GM23338 (cell line): ENCODE measurements at regions not wholly inside any gene's neighbourhood (a gene's known extent, or its start where the extent isn't known, plus 50 kb on each side); places are given as distances from the start of the nearest gene placed in this dataset.

Source experiments
- ATAC-seq: fragments of 200-7000 bp; cut with Tn5 transposase; 3 replicates; pipeline ENCODE4 v1.9.1; 2020
- DNase-seq: peaks from one replicate; pipeline ENCODE4 v3.0.0-alpha.2; 2015; ENCODE audit warnings: low spot score
- H2AFZ ChIP-seq: fragments of 200-600 bp; sonication (generic); 2 replicates; pipeline ENCODE4 v1.8.0; 2016; ENCODE audit warnings: antibody characterized with exemption, mild to moderate bottlenecking, moderate library complexity
- H3F3A ChIP-seq: fragments of 200-600 bp; sonication (generic); replicated peaks from 2 replicates; pipeline ENCODE4 v1.8.0; 2017; ENCODE audit warnings: antibody characterized with exemption, mixed run types, low read depth
- H3K27ac ChIP-seq: fragments of 200-600 bp; sonication (generic); 2 replicates; pipeline ENCODE4 v1.6.1; 2016; ENCODE audit warnings: low read depth
- H3K27me3 ChIP-seq: fragments of 200-600 bp; sonication (generic); 2 replicates; pipeline ENCODE4 v1.8.0; 2016; ENCODE audit warnings: mild to moderate bottlenecking, mixed run types, moderate library complexity; ENCODE audit not compliant: insufficient read depth
- H3K36me3 ChIP-seq: fragments of 200-600 bp; sonication (generic); 2 replicates; pipeline ENCODE4 v1.8.0; 2016; ENCODE audit warnings: mild to moderate bottlenecking; ENCODE audit not compliant: insufficient read depth
- H3K4me1 ChIP-seq: fragments of 200-600 bp; sonication (generic); 2 replicates; pipeline ENCODE4 v1.8.0; 2016; ENCODE audit warnings: mild to moderate bottlenecking, moderate library complexity; ENCODE audit not compliant: insufficient read depth
- H3K4me2 ChIP-seq: fragments of 200-600 bp; sonication (generic); 2 replicates; pipeline ENCODE4 v1.7.1; 2017; ENCODE audit warnings: mixed run types
- H3K4me3 ChIP-seq: fragments of 200-600 bp; sonication (generic); 2 replicates; pipeline ENCODE4 v1.6.1; 2016; ENCODE audit warnings: mixed run types
- H3K79me2 ChIP-seq: fragments of 200-600 bp; sonication (generic); replicated peaks from 2 replicates; pipeline ENCODE4 v1.8.0; 2017; ENCODE audit warnings: mild to moderate bottlenecking; ENCODE audit not compliant: insufficient read depth
- H3K9me2 ChIP-seq: fragments of 200-600 bp; sonication (generic); 2 replicates; pipeline ENCODE4 v1.8.0; 2017; ENCODE audit not compliant: insufficient read depth
- H4K20me1 ChIP-seq: fragments of 200-600 bp; sonication (generic); replicated peaks from 2 replicates; pipeline ENCODE4 v1.8.0; 2017; ENCODE audit warnings: mild to moderate bottlenecking; ENCODE audit not compliant: insufficient read depth
- H3K27ac Mint-ChIP-seq: 2 replicates; pipeline ENCODE4 v1.8.0; 2020; ENCODE audit warnings: inconsistent platforms, mild to moderate bottlenecking, moderate library complexity, mixed read lengths
- H3K27me3 Mint-ChIP-seq: 3 replicates; pipeline ENCODE4 v1.8.0; 2022; ENCODE audit warnings: low read depth, mild to moderate bottlenecking, moderate library complexity, mixed read lengths, inconsistent platforms; ENCODE audit not compliant: insufficient read depth, poor library complexity
- H3K36me3 Mint-ChIP-seq: 3 replicates; pipeline ENCODE4 v1.8.0; 2021; ENCODE audit warnings: low read depth, mild to moderate bottlenecking, inconsistent platforms, moderate library complexity, mixed read lengths
- H3K4me1 Mint-ChIP-seq: 3 replicates; pipeline ENCODE4 v1.8.0; 2020; ENCODE audit warnings: mild to moderate bottlenecking, inconsistent platforms, mixed read lengths
- H3K4me3 Mint-ChIP-seq: 3 replicates; pipeline ENCODE4 v1.8.0; 2021; ENCODE audit warnings: moderate library complexity, mild to moderate bottlenecking, inconsistent platforms, mixed read lengths
- H3K9me3 Mint-ChIP-seq: 3 replicates; pipeline ENCODE4 v1.8.0; 2020; ENCODE audit warnings: moderate library complexity, mild to moderate bottlenecking, inconsistent platforms, mixed read lengths
- CREB1 ChIP-seq: fragments of 250-450 bp; sonication (Bioruptor Pico); IDR thresholded peaks from 2 replicates; pipeline ENCODE4 v1.5.0; 2020; ENCODE audit warnings: low read depth, mild to moderate bottlenecking, moderate library complexity
- EZH2 ChIP-seq: fragments of 200-600 bp; sonication (generic); IDR thresholded peaks from one replicate; pipeline ENCODE4 v1.8.0; 2017; ENCODE audit warnings: antibody characterized with exemption, mild to moderate bottlenecking, low read depth; ENCODE audit not compliant: unreplicated experiment
- EZH2phosphoT487 ChIP-seq: fragments of 200-600 bp; sonication (generic); IDR thresholded peaks from one replicate; pipeline ENCODE4 v1.8.1; 2018; ENCODE audit warnings: antibody characterized with exemption; ENCODE audit not compliant: unreplicated experiment
- POLR2AphosphoS5 ChIP-seq: IDR thresholded peaks from 2 replicates; pipeline ENCODE4 v1.6.1; 2016; ENCODE audit warnings: antibody characterized with exemption, low read depth
- STAT1 ChIP-seq: IDR thresholded peaks from one replicate; pipeline ENCODE4 v1.6.1; 2016; ENCODE audit warnings: antibody characterized with exemption; ENCODE audit not compliant: unreplicated experiment
- ZNF114 ChIP-seq: fragments of 250-450 bp; sonication (Bioruptor Pico); IDR thresholded peaks from 2 replicates; pipeline ENCODE4 v1.5.0; 2020; ENCODE audit warnings: mild to moderate bottlenecking, moderate library complexity
- TF ChIP-seq, protein P1 (sequence below), 2 experiments: fragments of 200-600 bp in 1 of 2; sonication (generic) in 1 of 2; conservative IDR thresholded peaks; 2 replicates each; pipeline versions ENCODE4 v1.5.1 to v1.6.1; 2016 to 2017; ENCODE audit warnings: antibody characterized with exemption in 2 of 2, low read depth in 2 of 2, mild to moderate bottlenecking in 2 of 2, moderate library complexity in 1 of 2
- TF ChIP-seq, protein P2 (sequence below): fragments of 250-450 bp; sonication (Bioruptor Pico); IDR thresholded peaks from 2 replicates; pipeline ENCODE4 v1.5.0; 2020; ENCODE audit warnings: mild to moderate bottlenecking, moderate library complexity
- TF ChIP-seq, protein P3 (sequence below): IDR thresholded peaks from one replicate; pipeline ENCODE4 v1.6.1; 2018; ENCODE audit warnings: antibody characterized with exemption; ENCODE audit not compliant: unreplicated experiment

DNA sequence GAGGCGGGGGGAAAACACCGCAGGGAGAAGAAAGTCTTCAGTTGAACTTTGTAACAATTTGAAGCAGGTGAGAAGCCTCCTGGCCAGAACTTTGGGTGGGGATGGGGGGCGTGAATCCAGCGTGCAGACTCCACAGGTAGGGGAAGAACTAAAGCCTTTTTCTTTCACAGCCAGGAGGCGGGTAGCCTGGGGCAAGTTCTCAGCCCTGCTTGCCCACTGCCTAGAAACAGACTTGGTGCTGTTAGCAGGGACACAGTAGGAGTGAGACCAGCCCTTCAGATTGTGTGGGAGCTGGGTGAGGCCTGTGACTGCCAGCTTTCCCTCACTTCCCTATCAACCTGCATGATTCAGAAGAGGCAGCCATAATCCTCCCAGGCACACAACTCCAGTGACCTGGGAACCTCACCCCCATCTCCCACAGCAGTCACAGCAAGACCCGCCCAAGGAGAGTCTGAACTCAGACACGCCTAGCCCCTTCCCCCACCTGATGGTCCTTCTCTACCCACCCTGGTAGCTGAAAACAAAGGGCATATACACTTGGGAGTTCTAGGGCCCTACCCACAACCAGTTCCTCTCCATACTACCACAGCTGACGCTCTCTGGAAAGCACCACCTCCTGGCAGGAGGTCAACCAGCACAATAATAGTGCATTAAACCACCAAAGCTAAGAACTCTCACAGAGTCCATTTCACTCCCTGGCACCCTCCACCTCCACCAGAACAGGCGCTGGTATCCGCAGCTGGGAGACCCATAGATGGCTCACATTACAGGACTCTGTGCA lies 83.5 kb upstream of the CDC42BPA start (continued):
- TF ChIP-seq, protein P1, sequence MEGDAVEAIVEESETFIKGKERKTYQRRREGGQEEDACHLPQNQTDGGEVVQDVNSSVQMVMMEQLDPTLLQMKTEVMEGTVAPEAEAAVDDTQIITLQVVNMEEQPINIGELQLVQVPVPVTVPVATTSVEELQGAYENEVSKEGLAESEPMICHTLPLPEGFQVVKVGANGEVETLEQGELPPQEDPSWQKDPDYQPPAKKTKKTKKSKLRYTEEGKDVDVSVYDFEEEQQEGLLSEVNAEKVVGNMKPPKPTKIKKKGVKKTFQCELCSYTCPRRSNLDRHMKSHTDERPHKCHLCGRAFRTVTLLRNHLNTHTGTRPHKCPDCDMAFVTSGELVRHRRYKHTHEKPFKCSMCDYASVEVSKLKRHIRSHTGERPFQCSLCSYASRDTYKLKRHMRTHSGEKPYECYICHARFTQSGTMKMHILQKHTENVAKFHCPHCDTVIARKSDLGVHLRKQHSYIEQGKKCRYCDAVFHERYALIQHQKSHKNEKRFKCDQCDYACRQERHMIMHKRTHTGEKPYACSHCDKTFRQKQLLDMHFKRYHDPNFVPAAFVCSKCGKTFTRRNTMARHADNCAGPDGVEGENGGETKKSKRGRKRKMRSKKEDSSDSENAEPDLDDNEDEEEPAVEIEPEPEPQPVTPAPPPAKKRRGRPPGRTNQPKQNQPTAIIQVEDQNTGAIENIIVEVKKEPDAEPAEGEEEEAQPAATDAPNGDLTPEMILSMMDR (conservative IDR thresholded peaks at IDR 0.05; ENCODE audit: low read depth in 2 of 2), result no peak
- TF ChIP-seq EZH2phosphoT487, result no peak
- TF ChIP-seq, protein P2, sequence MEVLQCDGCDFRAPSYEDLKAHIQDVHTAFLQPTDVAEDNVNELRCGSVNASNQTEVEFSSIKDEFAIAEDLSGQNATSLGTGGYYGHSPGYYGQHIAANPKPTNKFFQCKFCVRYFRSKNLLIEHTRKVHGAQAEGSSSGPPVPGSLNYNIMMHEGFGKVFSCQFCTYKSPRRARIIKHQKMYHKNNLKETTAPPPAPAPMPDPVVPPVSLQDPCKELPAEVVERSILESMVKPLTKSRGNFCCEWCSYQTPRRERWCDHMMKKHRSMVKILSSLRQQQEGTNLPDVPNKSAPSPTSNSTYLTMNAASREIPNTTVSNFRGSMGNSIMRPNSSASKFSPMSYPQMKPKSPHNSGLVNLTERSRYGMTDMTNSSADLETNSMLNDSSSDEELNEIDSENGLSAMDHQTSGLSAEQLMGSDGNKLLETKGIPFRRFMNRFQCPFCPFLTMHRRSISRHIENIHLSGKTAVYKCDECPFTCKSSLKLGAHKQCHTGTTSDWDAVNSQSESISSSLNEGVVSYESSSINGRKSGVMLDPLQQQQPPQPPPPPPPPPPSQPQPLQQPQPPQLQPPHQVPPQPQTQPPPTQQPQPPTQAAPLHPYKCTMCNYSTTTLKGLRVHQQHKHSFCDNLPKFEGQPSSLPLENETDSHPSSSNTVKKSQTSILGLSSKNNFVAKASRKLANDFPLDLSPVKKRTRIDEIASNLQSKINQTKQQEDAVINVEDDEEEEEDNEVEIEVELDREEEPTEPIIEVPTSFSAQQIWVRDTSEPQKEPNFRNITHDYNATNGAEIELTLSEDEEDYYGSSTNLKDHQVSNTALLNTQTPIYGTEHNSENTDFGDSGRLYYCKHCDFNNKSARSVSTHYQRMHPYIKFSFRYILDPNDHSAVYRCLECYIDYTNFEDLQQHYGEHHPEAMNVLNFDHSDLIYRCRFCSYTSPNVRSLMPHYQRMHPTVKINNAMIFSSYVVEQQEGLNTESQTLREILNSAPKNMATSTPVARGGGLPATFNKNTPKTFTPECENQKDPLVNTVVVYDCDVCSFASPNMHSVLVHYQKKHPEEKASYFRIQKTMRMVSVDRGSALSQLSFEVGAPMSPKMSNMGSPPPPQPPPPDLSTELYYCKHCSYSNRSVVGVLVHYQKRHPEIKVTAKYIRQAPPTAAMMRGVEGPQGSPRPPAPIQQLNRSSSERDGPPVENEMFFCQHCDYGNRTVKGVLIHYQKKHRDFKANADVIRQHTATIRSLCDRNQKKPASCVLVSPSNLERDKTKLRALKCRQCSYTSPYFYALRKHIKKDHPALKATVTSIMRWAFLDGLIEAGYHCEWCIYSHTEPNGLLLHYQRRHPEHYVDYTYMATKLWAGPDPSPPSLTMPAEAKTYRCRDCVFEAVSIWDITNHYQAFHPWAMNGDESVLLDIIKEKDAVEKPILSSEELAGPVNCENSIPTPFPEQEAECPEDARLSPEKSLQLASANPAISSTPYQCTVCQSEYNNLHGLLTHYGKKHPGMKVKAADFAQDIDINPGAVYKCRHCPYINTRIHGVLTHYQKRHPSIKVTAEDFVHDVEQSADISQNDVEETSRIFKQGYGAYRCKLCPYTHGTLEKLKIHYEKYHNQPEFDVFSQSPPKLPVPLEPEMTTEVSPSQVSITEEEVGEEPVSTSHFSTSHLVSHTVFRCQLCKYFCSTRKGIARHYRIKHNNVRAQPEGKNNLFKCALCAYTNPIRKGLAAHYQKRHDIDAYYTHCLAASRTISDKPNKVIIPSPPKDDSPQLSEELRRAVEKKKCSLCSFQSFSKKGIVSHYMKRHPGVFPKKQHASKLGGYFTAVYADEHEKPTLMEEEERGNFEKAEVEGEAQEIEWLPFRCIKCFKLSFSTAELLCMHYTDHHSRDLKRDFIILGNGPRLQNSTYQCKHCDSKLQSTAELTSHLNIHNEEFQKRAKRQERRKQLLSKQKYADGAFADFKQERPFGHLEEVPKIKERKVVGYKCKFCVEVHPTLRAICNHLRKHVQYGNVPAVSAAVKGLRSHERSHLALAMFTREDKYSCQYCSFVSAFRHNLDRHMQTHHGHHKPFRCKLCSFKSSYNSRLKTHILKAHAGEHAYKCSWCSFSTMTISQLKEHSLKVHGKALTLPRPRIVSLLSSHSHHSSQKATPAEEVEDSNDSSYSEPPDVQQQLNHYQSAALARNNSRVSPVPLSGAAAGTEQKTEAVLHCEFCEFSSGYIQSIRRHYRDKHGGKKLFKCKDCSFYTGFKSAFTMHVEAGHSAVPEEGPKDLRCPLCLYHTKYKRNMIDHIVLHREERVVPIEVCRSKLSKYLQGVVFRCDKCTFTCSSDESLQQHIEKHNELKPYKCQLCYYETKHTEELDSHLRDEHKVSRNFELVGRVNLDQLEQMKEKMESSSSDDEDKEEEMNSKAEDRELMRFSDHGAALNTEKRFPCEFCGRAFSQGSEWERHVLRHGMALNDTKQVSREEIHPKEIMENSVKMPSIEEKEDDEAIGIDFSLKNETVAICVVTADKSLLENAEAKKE, result no peak

DNA sequence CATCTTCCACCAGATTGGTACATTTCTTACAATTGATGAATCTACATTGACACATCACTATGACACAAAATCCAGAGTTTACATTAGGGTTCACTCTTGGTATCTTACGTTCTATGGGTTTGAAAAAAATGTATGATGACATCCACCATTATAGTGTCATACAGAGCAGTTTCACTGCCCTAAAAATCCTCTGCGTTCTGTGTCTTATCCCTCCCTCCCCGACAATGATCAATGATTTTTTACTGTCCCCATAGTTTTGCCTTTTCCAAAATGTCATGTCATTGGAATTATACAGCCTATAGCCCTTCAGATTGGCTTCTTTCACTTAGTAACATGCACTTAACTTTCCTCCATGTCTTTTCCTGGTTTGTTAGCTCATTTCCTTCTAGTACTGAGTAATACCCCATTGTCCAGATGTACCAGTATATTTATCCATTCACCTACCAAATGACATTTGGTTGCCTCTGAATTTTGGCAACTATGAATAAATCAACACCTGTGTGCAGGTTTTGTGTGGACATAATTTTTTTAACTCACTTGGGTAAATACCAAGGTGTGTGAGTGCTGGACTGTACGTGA lies 80.9 kb upstream of the CDC42BPA start:
- H3K27ac Mint-ChIP-seq, result no peak overlapping the region
- no peak for ATAC-seq
- TF ChIP-seq, protein P3, sequence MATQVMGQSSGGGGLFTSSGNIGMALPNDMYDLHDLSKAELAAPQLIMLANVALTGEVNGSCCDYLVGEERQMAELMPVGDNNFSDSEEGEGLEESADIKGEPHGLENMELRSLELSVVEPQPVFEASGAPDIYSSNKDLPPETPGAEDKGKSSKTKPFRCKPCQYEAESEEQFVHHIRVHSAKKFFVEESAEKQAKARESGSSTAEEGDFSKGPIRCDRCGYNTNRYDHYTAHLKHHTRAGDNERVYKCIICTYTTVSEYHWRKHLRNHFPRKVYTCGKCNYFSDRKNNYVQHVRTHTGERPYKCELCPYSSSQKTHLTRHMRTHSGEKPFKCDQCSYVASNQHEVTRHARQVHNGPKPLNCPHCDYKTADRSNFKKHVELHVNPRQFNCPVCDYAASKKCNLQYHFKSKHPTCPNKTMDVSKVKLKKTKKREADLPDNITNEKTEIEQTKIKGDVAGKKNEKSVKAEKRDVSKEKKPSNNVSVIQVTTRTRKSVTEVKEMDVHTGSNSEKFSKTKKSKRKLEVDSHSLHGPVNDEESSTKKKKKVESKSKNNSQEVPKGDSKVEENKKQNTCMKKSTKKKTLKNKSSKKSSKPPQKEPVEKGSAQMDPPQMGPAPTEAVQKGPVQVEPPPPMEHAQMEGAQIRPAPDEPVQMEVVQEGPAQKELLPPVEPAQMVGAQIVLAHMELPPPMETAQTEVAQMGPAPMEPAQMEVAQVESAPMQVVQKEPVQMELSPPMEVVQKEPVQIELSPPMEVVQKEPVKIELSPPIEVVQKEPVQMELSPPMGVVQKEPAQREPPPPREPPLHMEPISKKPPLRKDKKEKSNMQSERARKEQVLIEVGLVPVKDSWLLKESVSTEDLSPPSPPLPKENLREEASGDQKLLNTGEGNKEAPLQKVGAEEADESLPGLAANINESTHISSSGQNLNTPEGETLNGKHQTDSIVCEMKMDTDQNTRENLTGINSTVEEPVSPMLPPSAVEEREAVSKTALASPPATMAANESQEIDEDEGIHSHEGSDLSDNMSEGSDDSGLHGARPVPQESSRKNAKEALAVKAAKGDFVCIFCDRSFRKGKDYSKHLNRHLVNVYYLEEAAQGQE, result no peak
- TF ChIP-seq ZNF114 (CRISPR knock-in tag), result no peak
- no peak for TF ChIP-seq CREB1 (CRISPR knock-in tag)
- no peak for TF ChIP-seq STAT1
- TF ChIP-seq EZH2, result no peak
- no peak for TF ChIP-seq POLR2AphosphoS5
- TF ChIP-seq, protein P1 (conservative IDR thresholded peaks at IDR 0.05; ENCODE audit: low read depth in 2 of 2), result no peak

More for the DNA sequence above, 80.9 kb upstream of the CDC42BPA start:
- Histone ChIP-seq H3K27ac (no peak overlapping the region), H3K79me2 (no peaks in the 10 kb centered on the region), H3K4me2 (no peak overlapping the region), H4K20me1 (no peaks in the 10 kb centered on the region), H3K4me3 (no peak overlapping the region), H3F3A (no peaks in the 10 kb centered on the region), H3K9me2 (no peaks in the 10 kb centered on the region; the same call in 1 of the 2 replicates), H3K4me1 (no peaks in the 10 kb centered on the region), H3K27me3 (no peaks in the 10 kb centered on the region), H2AFZ (no peak overlapping the region), H3K36me3 (no peaks in the 10 kb centered on the region)
- Mint-ChIP-seq H3K9me3 (peaks cover 4% of the 10 kb centered on the region; the same call in 1 of the 3 replicates), H3K36me3 (peaks cover 2% of the 10 kb centered on the region; the same call in 2 of the 3 replicates), H3K4me3 (no peak overlapping the region), H3K4me1 (no peaks in the 10 kb centered on the region; the same call in 2 of the 3 replicates), H3K27me3 (peaks cover 10% of the 10 kb centered on the region)
- DNase-seq, result no peak
